Lower leg skin (tissue), 4 donors: ENCODE measurements at regions not wholly inside any gene's neighbourhood (a gene's known extent, or its start where the extent isn't known, plus 50 kb on each side); places are given as distances from the start of the nearest gene placed in this dataset.
"Not testable (repeated sequence)": the region's sequence is repeated elsewhere in the genome, so short reads cannot be mapped to it uniquely, and the experiment has no call there.

Experiments
- DNase-seq, 2 donors: peaks; one replicate each; pipeline ENCODE4 v3.0.0-alpha.2; 2019; ENCODE audit warnings: low spot score in 2 of 2
- H3K4me3 ChIP-seq: fragments of 200-600 bp; sonication (generic); 2 replicates; pipeline ENCODE4 v1.5.1; 2017; ENCODE audit warnings: mild to moderate bottlenecking, low read depth; ENCODE audit not compliant: poor library complexity, severe bottlenecking
- CTCF ChIP-seq, 3 donors: fragments of 450-650 bp; IDR thresholded peaks; one replicate each; pipeline ENCODE4 v1.5.1; 2016; ENCODE audit warnings: antibody characterized with exemption in 3 of 3, mild to moderate bottlenecking in 3 of 3, moderate library complexity in 2 of 3
- POLR2A ChIP-seq, 2 donors: fragments of 450-650 bp; IDR thresholded peaks; one replicate each; pipeline ENCODE4 v1.6.1; 2016 to 2017; ENCODE audit warnings: antibody characterized with exemption in 2 of 2, mild to moderate bottlenecking in 1 of 2, moderate library complexity in 1 of 2
- WGBS, 2 donors: methylation state at CpG; one replicate each; pipeline ENCODE4 v1.1.5; 2018; 5-methylcytosine and 5-hydroxymethylcytosine counted together
- intact Hi-C: fragments of 100-400 bp; cut with DNase I; formaldehyde crosslinking; loops from one replicate; pipeline ENCODE4 v1.15.0; 2023; ENCODE audit warnings: low total_unique reads

GRCh38 chr13:84812078-84812477, 929.8 kb upstream of the SLITRK1 start:
- no peak for DNase-seq
- H3K4me3 ChIP-seq, result no peak overlapping the region
- TF ChIP-seq CTCF (IDR thresholded peaks at IDR 0.05) (no peak), POLR2A (IDR thresholded peaks at IDR 0.05) (no peak)
- intact Hi-C loops, result no loop called here
- WGBS, 2 donors, result 80 to 87% methylated on average over 2 of the region's 2 CpGs

GRCh38 chr13:84810781-84811180, 928.5 kb upstream of the SLITRK1 start:
- TF ChIP-seq POLR2A (IDR thresholded peaks at IDR 0.05) (no peak), CTCF (IDR thresholded peaks at IDR 0.05) (no peak)
- no peak for DNase-seq
- H3K4me3 ChIP-seq, result no peak overlapping the region
- WGBS, 2 donors, result 23 to 27% methylated on average over 4 of the region's 4 CpGs
- intact Hi-C loops, result no loop called here

- intact Hi-C loops, result no loop called here
- no peak for TF ChIP-seq POLR2A (IDR thresholded peaks at IDR 0.05)
- no peak for TF ChIP-seq CTCF (IDR thresholded peaks at IDR 0.05)
- DNase-seq, result no peak
- H3K4me3 ChIP-seq, result no peak overlapping the region
Measured at GRCh38 chr13:84802073-84802472, 919.8 kb upstream of the SLITRK1 start.

- DNase-seq, result no peak
- 65 to 67% methylated on average over 1 of the region's 1 CpG for WGBS, 2 donors
Measured at GRCh38 chr13:84784443-84785153, 902.3 kb upstream of the SLITRK1 start.

GRCh38 chr13:84777316-84777715, 895.0 kb upstream of the SLITRK1 start:
- intact Hi-C loops, result no loop called here
- H3K4me3 ChIP-seq, result no peak overlapping the region
- WGBS, 2 donors, result 58 to 89% methylated on average over 4 of the region's 4 CpGs
- no peak for DNase-seq
- no peak for TF ChIP-seq CTCF (IDR thresholded peaks at IDR 0.05)
- no peak for TF ChIP-seq POLR2A (IDR thresholded peaks at IDR 0.05)

More at GRCh38 chr13:84784443-84785153, 902.3 kb upstream of the SLITRK1 start:
- TF ChIP-seq CTCF (IDR thresholded peaks at IDR 0.05) (no peak), POLR2A (IDR thresholded peaks at IDR 0.05) (no peak)
- intact Hi-C loops, result no loop called here
- no peak overlapping the region for H3K4me3 ChIP-seq

- WGBS, 2 donors, result 77% methylated on average over 2 of the region's 2 CpGs
- intact Hi-C loops, result no loop called here
- no peak for DNase-seq
Measured at GRCh38 chr13:84776593-84776992, 894.3 kb upstream of the SLITRK1 start.

GRCh38 chr13:84775920-84776319, 893.6 kb upstream of the SLITRK1 start:
- DNase-seq, intact Hi-C loops, H3K4me3 ChIP-seq: not testable (repeated sequence)
- WGBS, 2 donors, result 75 to 77% methylated on average over 9 of the region's 9 CpGs

More at GRCh38 chr13:84776593-84776992, 894.3 kb upstream of the SLITRK1 start:
- TF ChIP-seq CTCF (IDR thresholded peaks at IDR 0.05) (no peak), POLR2A (IDR thresholded peaks at IDR 0.05) (no peak)
- no peak overlapping the region for H3K4me3 ChIP-seq
